PFSK-1 (cell line): ENCODE measurements at regions not wholly inside any gene's neighbourhood (a gene's known extent, or its start where the extent isn't known, plus 50 kb on each side); places are given as distances from the start of the nearest gene placed in this dataset.

ENCODE experiments used
- FOXP2 ChIP-seq: optimal IDR thresholded peaks from 2 replicates; pipeline ENCODE3; 2011; ENCODE audit warnings: borderline replicate concordance, control low read depth, inconsistent platforms; ENCODE audit not compliant: insufficient read depth; ENCODE audit errors: extremely low read length, extremely low read depth
- POLR2AphosphoS5 ChIP-seq: IDR thresholded peaks from 2 replicates; pipeline ENCODE4 v1.6.1; 2012; ENCODE audit warnings: low read depth, mild to moderate bottlenecking, control low read depth, low read length, moderate library complexity
- REST ChIP-seq, 2 experiments: IDR thresholded peaks; 2 replicates each; pipeline versions ENCODE4 v1.6.1 to v1.8.0; 2011 to 2012; ENCODE audit warnings: low read depth in 2 of 2, low read length in 2 of 2, control low read depth in 1 of 2, inconsistent platforms in 1 of 2, mild to moderate bottlenecking in 1 of 2, moderate library complexity in 1 of 2; ENCODE audit not compliant: insufficient read depth in 1 of 2
- SIN3A ChIP-seq: IDR thresholded peaks from 2 replicates; pipeline ENCODE4 v1.6.1; 2012; ENCODE audit warnings: mild to moderate bottlenecking, low read length, moderate library complexity, borderline replicate concordance; ENCODE audit not compliant: insufficient read depth
- TAF1 ChIP-seq: IDR thresholded peaks from 2 replicates; pipeline ENCODE4 v1.6.1; 2012; ENCODE audit warnings: low read length, control low read depth, borderline replicate concordance; ENCODE audit not compliant: insufficient read depth

- no peak for TF ChIP-seq FOXP2
- no peak for TF ChIP-seq REST (IDR thresholded peaks at IDR 0.05; ENCODE audit: insufficient read depth in 1 of 2, low read depth in 2 of 2, low read length in 2 of 2)
- no peak for TF ChIP-seq SIN3A
- TF ChIP-seq POLR2AphosphoS5, result no peak
- TF ChIP-seq TAF1, result no peak
These were observed 142.8 kb upstream of the B3GAT1 start for GRCh38 chr11:134554861-134555260.

- TF ChIP-seq SIN3A (no peak), POLR2AphosphoS5 (no peak), REST (IDR thresholded peaks at IDR 0.05; ENCODE audit: insufficient read depth in 1 of 2, low read depth in 2 of 2, low read length in 2 of 2) (no peak), FOXP2 (no peak), TAF1 (no peak)
These were observed 142.1 kb upstream of the B3GAT1 start for GRCh38 chr11:134554106-134554505.

GRCh38 chr11:134552749-134553148 is 140.7 kb upstream of the B3GAT1 start:
- no peak for TF ChIP-seq POLR2AphosphoS5

GRCh38 chr11:134545521-134545920 is 133.5 kb upstream of the B3GAT1 start:
- no peak for TF ChIP-seq POLR2AphosphoS5
- no peak for TF ChIP-seq REST (IDR thresholded peaks at IDR 0.05; ENCODE audit: insufficient read depth in 1 of 2, low read depth in 2 of 2, low read length in 2 of 2)
- TF ChIP-seq TAF1, result no peak
- TF ChIP-seq SIN3A, result no peak
- no peak for TF ChIP-seq FOXP2

GRCh38 chr11:134544095-134544815 is 132.2 kb upstream of the B3GAT1 start:
- TF ChIP-seq REST (IDR thresholded peaks at IDR 0.05; ENCODE audit: insufficient read depth in 1 of 2, low read depth in 2 of 2, low read length in 2 of 2) (no peak), SIN3A (no peak), FOXP2 (no peak), POLR2AphosphoS5 (no peak), TAF1 (no peak)
